ENCODE measurements at regions not wholly inside any gene's neighbourhood (a gene's known extent, or its start where the extent isn't known, plus 50 kb on each side); places are given as distances from the start of the nearest gene placed in this dataset.
"Not testable (repeated sequence)": the region's sequence is repeated elsewhere in the genome, so short reads cannot be mapped to it uniquely, and the experiment has no call there.

GRCh38 chr3:126292318-126293070, 64.7 kb downstream of the KLF15 start:
- DNase-seq (ENCODE audit: low read depth) = no peak

- DNase-seq (ENCODE audit: low read depth) = no peak
Observed at GRCh38 chr3:126291537-126291936, 65.7 kb downstream of the KLF15 start.

GRCh38 chr3:126291061-126291460, 66.1 kb downstream of the KLF15 start:
- DNase-seq (ENCODE audit: low read depth) = no peak

GRCh38 chr3:126290325-126290724, 66.9 kb downstream of the KLF15 start:
- no peak for DNase-seq (ENCODE audit: low read depth)

GRCh38 chr3:126289096-126289495, 68.1 kb downstream of the KLF15 start:
- no peak for DNase-seq (ENCODE audit: low read depth)

GRCh38 chr3:126288314-126288713, 68.9 kb downstream of the KLF15 start:
- no peak for DNase-seq (ENCODE audit: low read depth)

- peak; percentile 81 for DNase-seq (ENCODE audit: low read depth)
Observed at GRCh38 chr3:126287536-126288241, 69.5 kb downstream of the KLF15 start.

- DNase-seq (ENCODE audit: low read depth) = no peak
Observed at GRCh38 chr3:126287171-126287535, 70.1 kb downstream of the KLF15 start.

- no peak for DNase-seq (ENCODE audit: low read depth)
Observed at GRCh38 chr3:126285369-126285768, 71.8 kb downstream of the KLF15 start.

GRCh38 chr3:126284258-126284904, 72.8 kb downstream of the KLF15 start:
- peak; percentile 63 for DNase-seq (ENCODE audit: low read depth)

GRCh38 chr3:126283651-126284050, 73.6 kb downstream of the KLF15 start:
- not testable (repeated sequence) for DNase-seq (ENCODE audit: low read depth)

- DNase-seq (ENCODE audit: low read depth) = no peak
Observed at GRCh38 chr3:126279853-126280252, 77.4 kb downstream of the KLF15 start.

- DNase-seq (ENCODE audit: low read depth) = no peak
Observed at GRCh38 chr3:126277629-126278378, 79.4 kb downstream of the KLF15 start.

- DNase-seq (ENCODE audit: low read depth) = no peak
Observed at GRCh38 chr3:126275620-126275904, 81.6 kb downstream of the KLF15 start.

GRCh38 chr3:126274735-126275619, 82.2 kb downstream of the KLF15 start:
- no peak for DNase-seq (ENCODE audit: low read depth)

GRCh38 chr3:126270145-126270811, 86.9 kb downstream of the KLF15 start:
- DNase-seq (ENCODE audit: low read depth) = no peak

- DNase-seq (ENCODE audit: low read depth) = no peak
Observed at GRCh38 chr3:126269354-126269753, 87.9 kb downstream of the KLF15 start.

- DNase-seq (ENCODE audit: low read depth) = no peak
Observed at GRCh38 chr3:126268866-126269265, 88.3 kb downstream of the KLF15 start.

GRCh38 chr3:126267976-126268615, 87.7 kb upstream of the ALDH1L1 start:
- no peak for DNase-seq (ENCODE audit: low read depth)
